Natural killer cell (primary cell): ENCODE measurements at regions not wholly inside any gene's neighbourhood (a gene's known extent, or its start where the extent isn't known, plus 50 kb on each side); places are given as distances from the start of the nearest gene placed in this dataset.

Experiments used
- ATAC-seq, 3 donors: fragments of 150-1000 bp in 2 of 3; fragments of 200-7000 bp in 1 of 3; cut with Tn5 transposase; 1 replicate in 1 of 3; 2 replicates in 2 of 3; pipeline ENCODE4 v1.10.0; 2021; ENCODE audit warnings: mild to moderate bottlenecking in 2 of 3, moderate library complexity in 2 of 3
- DNase-seq, 2 donors: peaks; one replicate each; pipeline versions ENCODE4 v3.0.0 to v3.0.0-alpha.2; 2013 to 2021; ENCODE audit warnings: mixed read lengths in 1 of 2
- H3K27ac ChIP-seq: one replicate; pipeline ENCODE4 v1.5.1; 2013; ENCODE audit warnings: mild to moderate bottlenecking, low read length
- H3K27me3 ChIP-seq: one replicate; pipeline ENCODE4 v1.6.1; 2013; ENCODE audit warnings: low read length; ENCODE audit not compliant: control insufficient read depth, insufficient read depth
- H3K36me3 ChIP-seq: one replicate; pipeline ENCODE4 v1.6.1; 2013; ENCODE audit warnings: low read length; ENCODE audit not compliant: control insufficient read depth, insufficient read depth
- H3K4me1 ChIP-seq: one replicate; pipeline ENCODE4 v1.6.1; 2013; ENCODE audit warnings: low read length; ENCODE audit not compliant: control insufficient read depth, insufficient read depth
- H3K4me3 ChIP-seq: one replicate; pipeline ENCODE4 v1.5.1; 2013; ENCODE audit warnings: low read length
- H3K9me3 ChIP-seq: one replicate; pipeline ENCODE4 v1.6.1; 2013; ENCODE audit warnings: low read length; ENCODE audit not compliant: control insufficient read depth, insufficient read depth
- H3K27ac Mint-ChIP-seq, 2 donors: one replicate each; pipeline ENCODE4 v1.8.0; 2022; ENCODE audit warnings: mild to moderate bottlenecking in 2 of 2, mixed read lengths in 2 of 2, moderate library complexity in 1 of 2
- H3K27me3 Mint-ChIP-seq, 2 donors: one replicate each; pipeline ENCODE4 v1.8.0; 2022; ENCODE audit warnings: low read depth in 2 of 2, mixed read lengths in 2 of 2
- H3K36me3 Mint-ChIP-seq: one replicate; pipeline ENCODE4 v1.8.0; 2022; ENCODE audit warnings: mixed read lengths
- H3K4me1 Mint-ChIP-seq, 2 donors: one replicate each; pipeline ENCODE4 v1.8.0; 2022; ENCODE audit warnings: mixed read lengths in 2 of 2
- H3K4me3 Mint-ChIP-seq: one replicate; pipeline ENCODE4 v1.8.0; 2022; ENCODE audit warnings: mild to moderate bottlenecking, moderate library complexity, mixed read lengths
- H3K9me3 Mint-ChIP-seq, 2 donors: one replicate each; pipeline ENCODE4 v1.8.0; 2022; ENCODE audit warnings: mixed read lengths in 2 of 2
- WGBS: methylation state at CpG from one replicate; pipeline ENCODE4 v1.1.7; 2013; ENCODE audit warnings: missing lambda C conversion rate; ENCODE audit not compliant: insufficient coverage; 5-methylcytosine and 5-hydroxymethylcytosine counted together
- intact Hi-C: fragments of 100-400 bp; cut with micrococcal nuclease; formaldehyde crosslinking; loops from one replicate; pipeline ENCODE4 v1.14.2; 2022
- TF ChIP-seq, protein P1 (sequence below): fragments of 200-600 bp; IDR thresholded peaks from one replicate; pipeline ENCODE4 v1.8.0; 2022; ENCODE audit warnings: antibody characterized with exemption

DNA sequence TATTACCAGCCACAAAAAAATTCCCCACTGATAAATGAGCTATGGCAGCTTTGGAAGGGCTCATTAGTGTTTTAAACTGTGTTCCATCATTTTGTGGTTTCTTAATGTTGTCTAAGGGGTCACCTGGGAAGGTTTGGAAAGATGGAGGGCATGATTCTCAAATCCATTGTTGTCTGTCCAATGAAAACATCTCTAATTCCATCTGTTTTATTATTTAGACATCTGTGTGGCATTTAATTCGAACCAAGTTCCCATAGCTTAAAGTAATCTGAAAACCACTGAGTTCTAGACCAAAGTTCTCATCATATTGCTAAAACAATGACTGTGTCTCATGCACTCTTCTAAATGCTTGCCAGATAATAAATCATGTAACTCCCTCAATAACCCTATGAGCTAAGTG lies 103.8 kb upstream of the PPP3CA start:
- Histone ChIP-seq H3K27me3 (no peaks in the 10 kb centered on the region), H3K36me3 (no peaks in the 10 kb centered on the region), H3K4me3 (no peak overlapping the region), H3K9me3 (no peaks in the 10 kb centered on the region), H3K4me1 (no peaks in the 10 kb centered on the region), H3K27ac (no peak overlapping the region)
- DNase-seq (no peak), ATAC-seq (no peak)
- Mint-ChIP-seq H3K27me3 (no peaks in the 10 kb centered on the region), H3K4me3 (no peak overlapping the region), H3K9me3 (no peaks in the 10 kb centered on the region), H3K27ac (no peak overlapping the region), H3K36me3 (no peaks in the 10 kb centered on the region), H3K4me1 (no peaks in the 10 kb centered on the region)
- TF ChIP-seq, protein P1, sequence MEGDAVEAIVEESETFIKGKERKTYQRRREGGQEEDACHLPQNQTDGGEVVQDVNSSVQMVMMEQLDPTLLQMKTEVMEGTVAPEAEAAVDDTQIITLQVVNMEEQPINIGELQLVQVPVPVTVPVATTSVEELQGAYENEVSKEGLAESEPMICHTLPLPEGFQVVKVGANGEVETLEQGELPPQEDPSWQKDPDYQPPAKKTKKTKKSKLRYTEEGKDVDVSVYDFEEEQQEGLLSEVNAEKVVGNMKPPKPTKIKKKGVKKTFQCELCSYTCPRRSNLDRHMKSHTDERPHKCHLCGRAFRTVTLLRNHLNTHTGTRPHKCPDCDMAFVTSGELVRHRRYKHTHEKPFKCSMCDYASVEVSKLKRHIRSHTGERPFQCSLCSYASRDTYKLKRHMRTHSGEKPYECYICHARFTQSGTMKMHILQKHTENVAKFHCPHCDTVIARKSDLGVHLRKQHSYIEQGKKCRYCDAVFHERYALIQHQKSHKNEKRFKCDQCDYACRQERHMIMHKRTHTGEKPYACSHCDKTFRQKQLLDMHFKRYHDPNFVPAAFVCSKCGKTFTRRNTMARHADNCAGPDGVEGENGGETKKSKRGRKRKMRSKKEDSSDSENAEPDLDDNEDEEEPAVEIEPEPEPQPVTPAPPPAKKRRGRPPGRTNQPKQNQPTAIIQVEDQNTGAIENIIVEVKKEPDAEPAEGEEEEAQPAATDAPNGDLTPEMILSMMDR: no peak
- intact Hi-C loops: no loop called here
- 87% methylated on average over 1 of the region's 1 CpG for WGBS

DNA sequence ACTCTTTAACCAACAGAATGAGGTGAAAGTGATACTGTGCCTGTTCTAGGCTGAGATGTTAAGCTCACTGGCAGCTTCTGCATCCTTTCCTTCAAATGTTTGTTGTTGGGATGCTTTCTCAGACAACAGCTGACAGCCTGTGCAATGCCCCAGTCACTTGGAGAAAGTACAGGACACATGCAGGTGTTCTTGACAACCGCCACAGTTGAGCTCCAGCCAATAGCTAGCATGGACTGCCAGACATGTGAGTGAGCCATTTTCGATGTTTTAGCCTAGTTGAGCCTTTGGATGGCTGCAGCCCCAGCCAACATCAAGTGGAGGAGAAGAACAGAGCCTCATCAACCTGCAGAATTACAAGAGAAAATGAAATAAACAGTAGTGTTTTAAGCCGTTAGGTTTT lies 94.1 kb upstream of the PPP3CA start:
- Histone ChIP-seq H3K9me3 (no peaks in the 10 kb centered on the region), H3K4me3 (no peak overlapping the region), H3K27ac (no peak overlapping the region), H3K36me3 (no peaks in the 10 kb centered on the region), H3K27me3 (no peaks in the 10 kb centered on the region), H3K4me1 (no peaks in the 10 kb centered on the region)
- H3K27ac Mint-ChIP-seq: no peak overlapping the region
- intact Hi-C loops: no loop called here
- TF ChIP-seq, protein P1: no peak
- peaks cover 0 to 5% of the 10 kb centered on the region in 2 donors for H3K27me3 Mint-ChIP-seq
- no peaks in the 10 kb centered on the region for H3K4me1 Mint-ChIP-seq
- H3K4me3 Mint-ChIP-seq: no peak overlapping the region
- DNase-seq (no peak), ATAC-seq (no peak)
- WGBS: 86% methylated on average over 3 of the region's 3 CpGs
- no peaks in the 10 kb centered on the region for H3K9me3 Mint-ChIP-seq
- H3K36me3 Mint-ChIP-seq: no peaks in the 10 kb centered on the region

DNA sequence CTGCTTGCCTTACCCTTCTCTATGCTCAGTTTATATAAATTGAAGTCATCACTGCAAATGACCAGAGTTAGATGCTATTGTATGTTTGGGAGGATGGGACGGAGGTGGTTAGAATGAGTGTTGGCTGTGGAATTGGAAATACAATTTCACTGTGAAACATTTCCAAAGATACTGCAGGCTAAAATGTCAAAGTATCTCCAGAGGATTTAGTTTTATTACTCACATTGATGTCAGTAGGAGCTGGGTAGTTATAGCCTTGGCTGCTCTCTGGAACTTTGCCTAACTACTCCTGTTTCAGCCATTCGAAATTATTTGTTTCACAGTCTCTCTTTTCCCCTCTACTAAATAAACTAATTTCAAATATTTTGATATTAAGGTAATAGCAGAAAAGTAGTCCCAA lies 92.6 kb upstream of the PPP3CA start:
- Mint-ChIP-seq H3K36me3 (no peaks in the 10 kb centered on the region), H3K27ac (no peak overlapping the region), H3K4me3 (no peak overlapping the region), H3K27me3 (peaks cover 0 to 4% of the 10 kb centered on the region in 2 donors), H3K9me3 (no peaks in the 10 kb centered on the region), H3K4me1 (no peaks in the 10 kb centered on the region)
- TF ChIP-seq, protein P1: no peak
- no peaks in the 10 kb centered on the region for H3K27me3 ChIP-seq
- H3K4me1 ChIP-seq: no peaks in the 10 kb centered on the region
- no peaks in the 10 kb centered on the region for H3K36me3 ChIP-seq
- DNase-seq: no peak
- H3K4me3 ChIP-seq: no peak overlapping the region
- no peak for ATAC-seq
- no peaks in the 10 kb centered on the region for H3K9me3 ChIP-seq
- intact Hi-C loops: no loop called here
- H3K27ac ChIP-seq: no peak overlapping the region
- WGBS: 93% methylated on average over 1 of the region's 2 CpGs

DNA sequence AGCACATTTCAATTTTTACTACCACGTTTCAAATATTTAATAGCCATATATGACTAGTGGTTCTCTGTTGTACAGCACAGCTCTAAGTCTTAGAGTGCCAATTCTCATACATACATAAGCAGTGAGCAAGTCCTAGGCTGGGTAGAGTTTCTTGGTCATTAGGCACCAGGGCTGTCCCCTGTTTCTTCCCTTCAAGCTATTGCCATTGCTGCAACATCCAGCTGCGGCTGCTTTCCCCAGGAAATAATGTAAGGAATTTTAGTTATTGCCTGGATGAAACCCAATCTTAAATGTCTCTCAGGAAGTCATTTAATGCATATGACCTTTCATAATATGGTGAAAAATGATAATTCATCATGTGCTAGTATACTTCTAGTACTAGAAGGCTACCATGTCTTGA lies 74.1 kb upstream of the PPP3CA start:
- Mint-ChIP-seq H3K9me3 (no peaks in the 10 kb centered on the region), H3K4me1 (peaks cover 35 to 36% of the 10 kb centered on the region in 2 donors), H3K27ac (no peak overlapping the region), H3K36me3 (no peaks in the 10 kb centered on the region), H3K27me3 (peaks cover 0 to 7% of the 10 kb centered on the region in 2 donors), H3K4me3 (no peak overlapping the region)
- 100% methylated on average over 1 of the region's 2 CpGs for WGBS
- no peaks in the 10 kb centered on the region for H3K27me3 ChIP-seq
- TF ChIP-seq, protein P1: no peak
- H3K36me3 ChIP-seq: no peaks in the 10 kb centered on the region
- H3K4me3 ChIP-seq: no peak overlapping the region
- no peaks in the 10 kb centered on the region for H3K9me3 ChIP-seq
- peaks cover 15% of the 10 kb centered on the region for H3K4me1 ChIP-seq
- no peak for DNase-seq
- no peak overlapping the region for H3K27ac ChIP-seq
- ATAC-seq: no peak
- intact Hi-C loops: no loop called here
